GM12892 (cell line): ENCODE measurements at regions not wholly inside any gene's neighbourhood (a gene's known extent, or its start where the extent isn't known, plus 50 kb on each side); places are given as distances from the start of the nearest gene placed in this dataset.

Experiments used
- POLR2AphosphoS5 ChIP-seq: IDR thresholded peaks from 2 replicates; pipeline ENCODE4 v1.6.1; 2011; ENCODE audit warnings: low read depth, low read length, control low read depth
- TAF1 ChIP-seq: IDR thresholded peaks from 2 replicates; pipeline ENCODE4 v1.6.1; 2011; ENCODE audit warnings: low read depth, mild to moderate bottlenecking, control low read depth, low read length, borderline replicate concordance

DNA sequence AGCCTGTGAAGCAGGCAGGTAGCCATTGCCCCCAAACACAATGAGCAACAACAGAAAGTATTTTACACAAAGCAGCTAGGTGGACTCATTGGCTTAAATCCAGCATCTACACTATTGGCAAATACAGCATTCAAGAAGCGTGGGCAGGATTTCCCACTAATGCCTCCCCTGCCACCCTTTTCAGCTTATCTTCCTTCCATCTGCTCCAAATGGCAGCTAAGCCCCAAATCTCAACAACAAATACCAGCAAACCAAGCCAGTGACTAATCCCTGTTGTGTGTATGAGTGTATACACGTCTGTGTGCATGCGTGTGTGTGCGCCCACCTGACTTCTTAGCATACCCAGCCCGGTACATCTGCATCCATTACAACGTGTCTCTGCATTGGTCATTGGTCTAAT, 151.2 kb upstream of the WWC1 start:
- TF ChIP-seq TAF1 (no peak), POLR2AphosphoS5 (no peak)
